ENCODE measurements at regions not wholly inside any gene's neighbourhood (a gene's known extent, or its start where the extent isn't known, plus 50 kb on each side); places are given as distances from the start of the nearest gene placed in this dataset.

GRCh38 chrX:117636826-117637225 lies 479.8 kb downstream of the KLHL13 start:
- H4K20me1 ChIP-seq (ENCODE audit: control insufficient read depth, insufficient read depth, insufficient read length): no peaks in the 10 kb centered on the region
- H3K4me2 ChIP-seq (ENCODE audit: insufficient read depth, insufficient read length, low read length): no peak overlapping the region
- Mint-ChIP-seq H3K9me3 (peaks cover 0 to 39% of the 10 kb centered on the region in 2 experiments; a peak in 1 of 5 replicates), H3K36me3 (ENCODE audit: insufficient read depth in 1 of 3, low read depth in 3 of 3) (peaks cover 0 to 3% (median 0%) of the 10 kb centered on the region in 3 experiments; a peak in 2 of 7 replicates), H3K4me1 (no peaks in the 10 kb centered on the region), H3K27ac (no peak overlapping the region), H3K27me3 (ENCODE audit: low read depth) (no peaks in the 10 kb centered on the region), H3K4me3 (no peak overlapping the region)
- no peak overlapping the region for H4K91ac ChIP-seq (ENCODE audit: insufficient read length, low read depth, low read length)
- WGBS (ENCODE audit: extremely low coverage, insufficient read length, low lambda C conversion rate): no CpG with 5 or more reads among the region's 1 CpG
- H2AFZ ChIP-seq (ENCODE audit: low read length): no peak overlapping the region
- no peak overlapping the region for H2BK120ac ChIP-seq (ENCODE audit: low read depth, low read length, poor library complexity, severe bottlenecking)
- H3K23ac ChIP-seq (ENCODE audit: insufficient read length, low read depth, low read length): no peak overlapping the region
- H2BK5ac ChIP-seq (ENCODE audit: insufficient read length, low read length): no peak overlapping the region
- no peak overlapping the region for H2BK12ac ChIP-seq (ENCODE audit: insufficient read length, low read depth, low read length)
- H3K14ac ChIP-seq (ENCODE audit: insufficient read depth, low read length): no peak overlapping the region
- H4K5ac ChIP-seq (ENCODE audit: insufficient read length, low read depth, low read length): no peak overlapping the region
- H3K9me3 ChIP-seq (ENCODE audit: control insufficient read depth, low read depth, low read length): peaks cover 10% of the 10 kb centered on the region
- no peak overlapping the region for H3K56ac ChIP-seq (ENCODE audit: insufficient read length, low read depth, low read length)
- no peak for DNase-seq
- no peak overlapping the region for H2BK20ac ChIP-seq (ENCODE audit: low read depth, low read length, poor library complexity, severe bottlenecking)
- H3K4me1 ChIP-seq (ENCODE audit: insufficient read depth, low read length): no peaks in the 10 kb centered on the region
- no peak overlapping the region for H3K4ac ChIP-seq (ENCODE audit: low read depth, low read length)
- H3T11ph ChIP-seq (ENCODE audit: low read length): no peak overlapping the region
- H3K79me2 ChIP-seq (ENCODE audit: insufficient read depth, low read length): no peaks in the 10 kb centered on the region
- no peak for TF ChIP-seq CTCF (conservative IDR thresholded peaks at IDR 0.05)
- H3K79me1 ChIP-seq (ENCODE audit: insufficient read depth, low read depth, low read length, poor library complexity, severe bottlenecking): no peaks in the 10 kb centered on the region
- no peak overlapping the region for H2BK15ac ChIP-seq (ENCODE audit: low read depth, low read length)
- no peak overlapping the region for H4K8ac ChIP-seq (replicated peaks; ENCODE audit: insufficient read length, low read depth, low read length)
- no peak overlapping the region for H3K27ac ChIP-seq (ENCODE audit: insufficient read length, low read depth, low read length)
- no peak overlapping the region for H3K18ac ChIP-seq (ENCODE audit: insufficient read length, low read depth, low read length)
- no peaks in the 10 kb centered on the region for H3K23me2 ChIP-seq (ENCODE audit: insufficient read length, low read depth, low read length, poor library complexity, severe bottlenecking)
- H3K27me3 ChIP-seq (ENCODE audit: insufficient read depth, low read length): no peaks in the 10 kb centered on the region
- no peak overlapping the region for H2AK5ac ChIP-seq (ENCODE audit: insufficient read length, low read length)
- no peak overlapping the region for H3K9ac ChIP-seq (ENCODE audit: extremely low read depth, insufficient read length, low read length)
